ENCODE measurements at regions not wholly inside any gene's neighbourhood (a gene's known extent, or its start where the extent isn't known, plus 50 kb on each side); places are given as distances from the start of the nearest gene placed in this dataset.

DNA sequence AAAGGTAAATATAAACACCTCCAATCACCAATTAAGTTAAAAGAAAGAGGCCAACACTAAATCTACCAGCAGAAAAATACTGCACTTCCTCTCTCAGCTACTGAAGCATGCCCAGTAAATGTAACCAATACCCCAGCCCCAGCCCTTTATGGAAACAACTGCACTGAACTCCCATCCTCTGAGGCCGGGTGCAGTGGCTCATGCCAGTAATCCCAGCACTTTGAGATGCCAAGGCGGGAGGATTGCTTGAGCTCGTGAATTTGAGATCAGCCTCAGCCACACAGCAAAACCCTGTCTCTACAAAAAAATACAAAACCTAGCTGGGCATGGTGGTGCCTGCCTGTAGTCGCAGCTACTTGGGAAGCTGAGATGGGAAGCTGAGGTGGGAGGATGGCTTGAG is 221.6 kb upstream of the SOX21 start:
- Histone ChIP-seq H3K9me3 (no peaks in the 10 kb centered on the region), H3K27me3 (no peaks in the 10 kb centered on the region), H3K36me3 (no peaks in the 10 kb centered on the region), H3K4me1 (no peaks in the 10 kb centered on the region), H3K4me3 (no peak overlapping the region), H3K27ac (no peak overlapping the region)
- no peak for TF ChIP-seq EP300 (IDR thresholded peaks at IDR 0.05; ENCODE audit: low read depth)
- no peak for TF ChIP-seq POLR2AphosphoS5 (IDR thresholded peaks at IDR 0.05)
- no peak for TF ChIP-seq POLR2A (IDR thresholded peaks at IDR 0.05)
- TF ChIP-seq, protein P1, sequence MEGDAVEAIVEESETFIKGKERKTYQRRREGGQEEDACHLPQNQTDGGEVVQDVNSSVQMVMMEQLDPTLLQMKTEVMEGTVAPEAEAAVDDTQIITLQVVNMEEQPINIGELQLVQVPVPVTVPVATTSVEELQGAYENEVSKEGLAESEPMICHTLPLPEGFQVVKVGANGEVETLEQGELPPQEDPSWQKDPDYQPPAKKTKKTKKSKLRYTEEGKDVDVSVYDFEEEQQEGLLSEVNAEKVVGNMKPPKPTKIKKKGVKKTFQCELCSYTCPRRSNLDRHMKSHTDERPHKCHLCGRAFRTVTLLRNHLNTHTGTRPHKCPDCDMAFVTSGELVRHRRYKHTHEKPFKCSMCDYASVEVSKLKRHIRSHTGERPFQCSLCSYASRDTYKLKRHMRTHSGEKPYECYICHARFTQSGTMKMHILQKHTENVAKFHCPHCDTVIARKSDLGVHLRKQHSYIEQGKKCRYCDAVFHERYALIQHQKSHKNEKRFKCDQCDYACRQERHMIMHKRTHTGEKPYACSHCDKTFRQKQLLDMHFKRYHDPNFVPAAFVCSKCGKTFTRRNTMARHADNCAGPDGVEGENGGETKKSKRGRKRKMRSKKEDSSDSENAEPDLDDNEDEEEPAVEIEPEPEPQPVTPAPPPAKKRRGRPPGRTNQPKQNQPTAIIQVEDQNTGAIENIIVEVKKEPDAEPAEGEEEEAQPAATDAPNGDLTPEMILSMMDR (IDR thresholded peaks at IDR 0.05), result no peak
- in situ Hi-C loops (cut with MboI; ENCODE audit: low pct_ligation_motif_present in 1 of 4, low pct_unique_long_range_greater_than_20kb in 1 of 4, low sequenced_read_pairs in 3 of 4), result no loop called here
- intact Hi-C loops (cut with DNase I; ENCODE audit: low total_unique reads), result no loop called here
- 78 to 84% methylated on average over 3 to 4 of the region's 4 CpGs for WGBS, 2 donors (ENCODE audit: low coverage in 1 of 2)
- no peak for DNase-seq

DNA sequence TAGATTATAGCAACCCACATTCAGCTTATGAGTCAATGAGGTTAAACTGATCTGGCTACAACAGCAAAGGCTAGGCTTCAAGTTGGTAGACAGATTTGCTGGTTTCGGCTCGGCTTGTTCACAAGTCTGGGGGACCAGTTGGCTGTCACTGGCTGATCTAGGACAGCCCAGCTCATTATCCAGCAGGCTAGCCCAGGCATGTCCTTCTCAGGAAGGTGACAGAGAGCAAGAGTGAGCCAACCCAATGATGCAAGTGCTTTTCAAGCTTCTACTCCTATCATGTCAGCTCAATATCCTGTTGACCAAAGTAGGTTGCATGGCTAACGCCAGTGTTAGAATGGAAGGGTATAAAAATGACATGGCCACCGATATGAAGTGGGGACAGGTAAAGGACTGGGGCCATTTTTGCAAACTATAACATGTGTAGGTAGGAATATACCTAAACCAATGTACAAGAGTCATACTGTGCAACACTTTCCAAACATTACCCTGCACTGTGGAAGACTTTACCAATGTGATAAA is 220.9 kb upstream of the SOX21 start:
- H3K4me1 ChIP-seq, result no peaks in the 10 kb centered on the region
- intact Hi-C loops (cut with DNase I; ENCODE audit: low total_unique reads) (no loop called here), in situ Hi-C loops (cut with MboI; ENCODE audit: low pct_ligation_motif_present in 1 of 4, low pct_unique_long_range_greater_than_20kb in 1 of 4, low sequenced_read_pairs in 3 of 4) (no loop called here)
- H3K27me3 ChIP-seq, result no peaks in the 10 kb centered on the region
- DNase-seq, result no peak
- no peak overlapping the region for H3K4me3 ChIP-seq
- no peak for TF ChIP-seq POLR2AphosphoS5 (IDR thresholded peaks at IDR 0.05)
- TF ChIP-seq POLR2A (IDR thresholded peaks at IDR 0.05), result no peak
- TF ChIP-seq EP300 (IDR thresholded peaks at IDR 0.05; ENCODE audit: low read depth), result no peak
- TF ChIP-seq, protein P1 (IDR thresholded peaks at IDR 0.05), result no peak
- no peaks in the 10 kb centered on the region for H3K36me3 ChIP-seq
- no peaks in the 10 kb centered on the region for H3K9me3 ChIP-seq
- H3K27ac ChIP-seq, result no peak overlapping the region
- WGBS, 2 donors (ENCODE audit: low coverage in 1 of 2), result 92 to 94% methylated on average over 2 to 4 of the region's 4 CpGs

DNA sequence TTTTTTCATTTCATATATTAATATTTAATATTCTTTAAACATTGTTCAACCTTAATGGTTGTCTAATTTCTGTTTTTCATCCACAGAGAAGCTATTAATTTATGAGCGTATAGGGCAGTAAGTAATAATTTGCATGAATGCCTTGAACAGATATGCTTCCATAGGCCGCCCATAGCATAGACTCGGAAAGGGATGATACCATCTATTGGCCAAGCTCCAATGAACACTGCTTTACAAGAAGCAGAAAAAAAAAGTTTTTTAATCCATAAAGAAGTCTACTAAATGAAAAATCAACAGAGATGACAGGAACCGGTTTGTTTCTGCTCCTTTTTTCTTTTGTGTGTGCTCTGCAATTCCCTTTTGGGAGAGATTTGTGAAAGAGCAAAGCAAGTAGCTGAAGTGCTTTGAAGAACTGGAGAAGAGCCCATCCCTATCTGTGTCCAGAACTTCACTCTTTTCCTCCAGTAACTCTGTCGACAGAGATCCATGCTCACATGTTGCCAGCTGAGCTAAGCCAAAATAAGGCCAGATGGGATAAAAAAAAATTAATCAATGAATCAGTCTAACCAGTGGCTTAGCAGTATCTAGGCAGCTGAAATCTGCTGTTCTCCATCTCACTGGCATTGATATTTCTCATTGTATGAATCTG is 215.9 kb upstream of the SOX21 start:
- Histone ChIP-seq H3K27ac (no peak overlapping the region), H3K4me1 (no peaks in the 10 kb centered on the region), H3K36me3 (no peaks in the 10 kb centered on the region), H3K4me3 (no peak overlapping the region), H3K27me3 (no peaks in the 10 kb centered on the region), H3K9me3 (no peaks in the 10 kb centered on the region)
- TF ChIP-seq POLR2AphosphoS5 (IDR thresholded peaks at IDR 0.05), result no peak
- TF ChIP-seq POLR2A (IDR thresholded peaks at IDR 0.05), result no peak
- TF ChIP-seq EP300 (IDR thresholded peaks at IDR 0.05; ENCODE audit: low read depth), result no peak
- TF ChIP-seq, protein P1 (IDR thresholded peaks at IDR 0.05), result no peak
- in situ Hi-C loops (cut with MboI; ENCODE audit: low pct_ligation_motif_present in 1 of 4, low pct_unique_long_range_greater_than_20kb in 1 of 4, low sequenced_read_pairs in 3 of 4) (no loop called here), intact Hi-C loops (cut with DNase I; ENCODE audit: low total_unique reads) (no loop called here)
- WGBS, 2 donors (ENCODE audit: low coverage in 1 of 2), result 77 to 78% methylated on average over 4 to 5 of the region's 5 CpGs
- no peak for DNase-seq

DNA sequence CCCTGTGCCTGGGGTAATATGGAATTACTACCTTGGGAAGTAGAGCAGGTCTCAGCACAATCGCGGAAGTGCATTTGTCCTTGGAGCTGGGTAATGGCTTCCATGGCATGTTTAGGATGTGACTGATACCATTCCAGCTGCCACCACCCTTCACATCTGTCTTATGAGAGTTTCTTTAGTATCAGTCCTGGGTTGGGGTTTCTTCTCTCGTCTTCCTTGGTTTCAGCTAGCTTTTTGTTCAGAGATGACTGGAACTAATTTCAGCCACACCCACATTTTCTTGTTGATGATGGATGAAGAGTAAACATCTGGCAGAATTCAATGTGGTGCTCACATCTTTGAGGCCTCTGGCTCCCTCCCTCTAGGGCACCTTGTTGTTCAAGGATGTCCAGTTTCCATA is 212.9 kb upstream of the SOX21 start:
- Histone ChIP-seq H3K36me3 (no peaks in the 10 kb centered on the region), H3K27me3 (no peaks in the 10 kb centered on the region), H3K27ac (no peak overlapping the region), H3K4me1 (no peaks in the 10 kb centered on the region), H3K4me3 (no peak overlapping the region), H3K9me3 (no peaks in the 10 kb centered on the region)
- 59 to 67% methylated on average over 3 of the region's 3 CpGs for WGBS, 2 donors (ENCODE audit: low coverage in 1 of 2)
- in situ Hi-C loops (cut with MboI; ENCODE audit: low pct_ligation_motif_present in 1 of 4, low pct_unique_long_range_greater_than_20kb in 1 of 4, low sequenced_read_pairs in 3 of 4) (no loop called here), intact Hi-C loops (cut with DNase I; ENCODE audit: low total_unique reads) (no loop called here)
- no peak for DNase-seq
- TF ChIP-seq, protein P1 (IDR thresholded peaks at IDR 0.05), result no peak
- TF ChIP-seq POLR2A (IDR thresholded peaks at IDR 0.05) (no peak), EP300 (IDR thresholded peaks at IDR 0.05; ENCODE audit: low read depth) (no peak), POLR2AphosphoS5 (IDR thresholded peaks at IDR 0.05) (no peak)
